IMR-90 (cell line): ENCODE measurements at regions not wholly inside any gene's neighbourhood (a gene's known extent, or its start where the extent isn't known, plus 50 kb on each side); places are given as distances from the start of the nearest gene placed in this dataset.

Source experiments
- ATAC-seq: fragments of 200-7000 bp; cut with Tn5 transposase; 2 replicates; pipeline ENCODE4 v1.9.1; 2020; ENCODE audit warnings: low read depth, mild to moderate bottlenecking, moderate library complexity
- BruUV-seq: library from RNA; stranded (reverse); fragments of 400-500 nt; replicated peaks from 2 replicates; lab custom pipeline; 2021; lab: Mats Ljungman, UMichigan
- CTCF ChIA-PET: fragments of 300-600 bp; formaldehyde crosslinking; extraction: SDS; loops from one replicate; lab custom pipeline; 2021; ENCODE audit warnings: antibody characterized with exemption; lab: Yijun Ruan, JAX
- POLR2A ChIA-PET: fragments of 300-600 bp; sonication (Branson Sonifier 250); formaldehyde crosslinking; loops from one replicate; lab custom pipeline; 2022; ENCODE audit warnings: antibody characterized with exemption; ENCODE audit not compliant: unreplicated experiment; lab: Charles Lee
- DNase-seq: peaks from one replicate; pipeline ENCODE4 v3.0.0; 2013
- H2AFZ ChIP-seq: replicated peaks from 2 replicates; pipeline ENCODE3; 2013; ENCODE audit warnings: low read length, mild to moderate bottlenecking; ENCODE audit not compliant: poor library complexity
- H2AK5ac ChIP-seq: 2 replicates; pipeline ENCODE4 v1.6.1; 2013; ENCODE audit warnings: low read depth, low read length, inconsistent platforms
- H2AK9ac ChIP-seq: replicated peaks from 2 replicates; pipeline ENCODE3; 2013; ENCODE audit warnings: mild to moderate bottlenecking, low read depth, low read length, moderate library complexity; ENCODE audit not compliant: poor library complexity
- H2BK120ac ChIP-seq: 2 replicates; pipeline ENCODE4 v1.6.1; 2013; ENCODE audit warnings: low read depth, low read length, inconsistent platforms
- H2BK15ac ChIP-seq: 3 replicates; pipeline ENCODE4 v1.6.1; 2013; ENCODE audit warnings: low read depth, low read length, inconsistent platforms
- H2BK20ac ChIP-seq: 2 replicates; pipeline ENCODE4 v1.6.1; 2013; ENCODE audit warnings: low read depth, mild to moderate bottlenecking, inconsistent platforms, low read length, moderate library complexity
- H2BK5ac ChIP-seq: 2 replicates; pipeline ENCODE4 v1.6.1; 2013; ENCODE audit warnings: mild to moderate bottlenecking, low read depth, low read length, inconsistent platforms; ENCODE audit not compliant: poor library complexity, severe bottlenecking
- H3K14ac ChIP-seq: replicated peaks from 2 replicates; pipeline ENCODE4 v1.6.1; 2013; ENCODE audit warnings: low read depth, low read length, inconsistent platforms
- H3K18ac ChIP-seq: 2 replicates; pipeline ENCODE4 v1.6.1; 2013; ENCODE audit warnings: low read depth, low read length, control low read depth
- H3K23ac ChIP-seq: 2 replicates; pipeline ENCODE4 v1.6.1; 2013; ENCODE audit warnings: low read depth, low read length, inconsistent platforms
- H3K27ac ChIP-seq: 2 replicates; pipeline ENCODE4 v1.5.1; 2013; ENCODE audit warnings: mild to moderate bottlenecking, control low read depth, low read length; ENCODE audit not compliant: insufficient read depth
- H3K27me3 ChIP-seq: 2 replicates; pipeline ENCODE4 v1.6.1; 2013; ENCODE audit warnings: low read length; ENCODE audit not compliant: control insufficient read depth, insufficient read depth
- H3K36me3 ChIP-seq: 2 replicates; pipeline ENCODE4 v1.6.1; 2013; ENCODE audit warnings: low read length, mixed read lengths; ENCODE audit not compliant: control insufficient read depth, insufficient read depth
- H3K4ac ChIP-seq: 2 replicates; pipeline ENCODE4 v1.6.1; 2013; ENCODE audit warnings: low read depth, low read length, inconsistent platforms
- H3K4me1 ChIP-seq: 2 replicates; pipeline ENCODE4 v1.6.1; 2013; ENCODE audit warnings: low read length, mixed read lengths; ENCODE audit not compliant: control insufficient read depth, insufficient read depth
- H3K4me2 ChIP-seq: 2 replicates; pipeline ENCODE4 v1.6.1; 2013; ENCODE audit warnings: low read depth, mild to moderate bottlenecking, control low read depth, low read length, moderate library complexity
- H3K4me3 ChIP-seq: 2 replicates; pipeline ENCODE4 v1.5.1; 2013; ENCODE audit warnings: low read depth, mild to moderate bottlenecking, control low read depth, low read length, moderate library complexity; ENCODE audit not compliant: insufficient read depth
- H3K56ac ChIP-seq: 2 replicates; pipeline ENCODE4 v1.6.1; 2013; ENCODE audit warnings: low read length, inconsistent platforms; ENCODE audit not compliant: insufficient read depth; ENCODE audit errors: extremely low read depth
- H3K79me1 ChIP-seq, 2 experiments: 2 replicates each; pipeline ENCODE4 v1.6.1; 2013; ENCODE audit warnings: low read length in 2 of 2, inconsistent platforms in 1 of 2, low read depth in 1 of 2
- H3K9ac ChIP-seq: 2 replicates; pipeline ENCODE4 v1.6.1; 2013; ENCODE audit warnings: low read depth, low read length, control low read depth
- H3K9me1 ChIP-seq: 2 replicates; pipeline ENCODE4 v1.6.1; 2013; ENCODE audit warnings: low read length, inconsistent platforms; ENCODE audit not compliant: insufficient read depth
- H3K9me3 ChIP-seq: 2 replicates; pipeline ENCODE4 v1.6.1; 2013; ENCODE audit warnings: low read length; ENCODE audit not compliant: control insufficient read depth, insufficient read depth
- H4K20me1 ChIP-seq: 2 replicates; pipeline ENCODE4 v1.6.1; 2013; ENCODE audit warnings: low read length, inconsistent platforms; ENCODE audit not compliant: insufficient read depth
- H4K5ac ChIP-seq: 2 replicates; pipeline ENCODE4 v1.6.1; 2013; ENCODE audit warnings: mild to moderate bottlenecking, low read depth, low read length, control low read depth
- H4K8ac ChIP-seq, 2 experiments: 2 replicates each; pipeline ENCODE4 v1.6.1; 2013; ENCODE audit warnings: low read depth in 2 of 2, low read length in 2 of 2, control low read depth in 1 of 2, inconsistent platforms in 1 of 2
- H4K91ac ChIP-seq: 2 replicates; pipeline ENCODE4 v1.6.1; 2013; ENCODE audit warnings: low read depth, low read length, inconsistent platforms; ENCODE audit not compliant: insufficient read depth
- SMC3 ChIP-seq: fragments of 150-350 bp; IDR thresholded peaks from 2 replicates; pipeline ENCODE4 v1.6.1; 2016; ENCODE audit warnings: low read depth, mild to moderate bottlenecking, antibody characterized with exemption, low read length, moderate library complexity
- WGBS, 2 experiments: methylation state at CpG; one replicate each; pipeline versions ENCODE4 v1.1.5 to v1.1.7; 2013; ENCODE audit warnings: missing lambda C conversion rate in 2 of 2; ENCODE audit not compliant: insufficient read length in 1 of 2; ENCODE audit errors: extremely low coverage in 2 of 2; 5-methylcytosine and 5-hydroxymethylcytosine counted together
- dilution Hi-C: fragments of 300-500 bp; cut with HindIII; formaldehyde crosslinking; loops from one replicate; pipeline ENCODE4 v1.14.3; 2018; ENCODE audit warnings: low sequenced_read_pairs; ENCODE audit not compliant: unreplicated experiment
- in situ Hi-C: fragments of 300-500 bp; cut with MboI; formaldehyde crosslinking; loops from 3 replicates; pipeline ENCODE4 v1.14.3; 2019; ENCODE audit warnings: low sequenced_read_pairs, inconsistent platforms, mixed read lengths
- intact Hi-C: fragments of 100-400 bp; cut with micrococcal nuclease; formaldehyde crosslinking; loops from 2 replicates; pipeline ENCODE4 v1.10.0; 2022

- Histone ChIP-seq H3K36me3 (no peaks in the 10 kb centered on the region), H3K14ac (no peak overlapping the region), H4K91ac (no peak overlapping the region), H4K20me1 (no peaks in the 10 kb centered on the region), H3K4me1 (no peaks in the 10 kb centered on the region; the same call in 1 of the 2 replicates), H3K56ac (no peak overlapping the region), H3K27ac (no peak overlapping the region), H2AK9ac (no peak overlapping the region), H4K8ac (no peak overlapping the region), H2AK5ac (no peak overlapping the region), H2AFZ (no peak overlapping the region), H3K9ac (no peak overlapping the region), H3K9me3 (peaks cover 3% of the 10 kb centered on the region; the same call in 1 of the 2 replicates), H3K4me3 (no peak overlapping the region), H3K23ac (no peak overlapping the region), H2BK120ac (no peak overlapping the region), H3K9me1 (no peaks in the 10 kb centered on the region; the same call in 1 of the 2 replicates), H3K4me2 (no peak overlapping the region), H4K5ac (no peak overlapping the region), H3K4ac (no peak overlapping the region), H2BK20ac (no peak overlapping the region), H2BK5ac (no peak overlapping the region), H3K27me3 (peaks cover 4% of the 10 kb centered on the region; the same call in 1 of the 2 replicates), H3K18ac (no peak overlapping the region), H2BK15ac (no peak overlapping the region), H3K79me1 (no peaks in the 10 kb centered on the region)
- no peak for TF ChIP-seq SMC3
- DNase-seq (no peak), ATAC-seq (no peak)
- no CpG with 5 or more reads among the region's 6 CpGs for WGBS, 2 experiments
- in situ Hi-C loops (no loop called here), intact Hi-C loops (no loop called here), dilution Hi-C loops (no loop called here)
- no TSS peak for BruUV-seq
- ChIA-PET CTCF (interaction anchor here (1.0 kb wide), 1 partner anchor 10 kb away, joined by 3 read pairs; no protein-coding TSS in a partner anchor), POLR2A (no interaction called here)
Measured at GRCh38 chr13:44106266-44107152, 226.8 kb downstream of the LACC1 start.
